ENCODE measurements at regions not wholly inside any gene's neighbourhood (a gene's known extent, or its start where the extent isn't known, plus 50 kb on each side); places are given as distances from the start of the nearest gene placed in this dataset.

DNA sequence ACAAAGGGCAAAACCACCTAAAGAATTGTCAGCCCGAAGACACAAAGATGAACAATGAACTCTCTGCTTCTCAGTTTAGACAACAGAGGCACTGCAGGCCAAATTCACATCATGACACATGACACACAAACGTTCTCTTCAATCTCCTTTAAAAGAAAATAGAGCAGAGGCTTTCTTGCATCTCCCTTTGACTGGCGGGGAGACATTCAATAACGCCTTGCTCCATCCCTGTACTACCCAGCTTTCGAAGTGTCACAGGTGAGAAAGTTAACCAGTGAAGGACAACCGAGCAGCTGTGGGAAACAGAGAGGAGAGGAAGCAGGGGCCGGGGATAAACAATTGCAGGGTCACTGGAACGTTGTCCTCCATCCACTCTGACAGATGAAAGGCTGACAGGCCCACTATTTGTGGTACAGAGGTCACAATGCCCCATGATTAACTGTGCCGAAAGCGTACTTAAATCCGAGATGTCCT, 130.8 kb downstream of the PHLDA1 start (continued):
- TF ChIP-seq, protein P1, sequence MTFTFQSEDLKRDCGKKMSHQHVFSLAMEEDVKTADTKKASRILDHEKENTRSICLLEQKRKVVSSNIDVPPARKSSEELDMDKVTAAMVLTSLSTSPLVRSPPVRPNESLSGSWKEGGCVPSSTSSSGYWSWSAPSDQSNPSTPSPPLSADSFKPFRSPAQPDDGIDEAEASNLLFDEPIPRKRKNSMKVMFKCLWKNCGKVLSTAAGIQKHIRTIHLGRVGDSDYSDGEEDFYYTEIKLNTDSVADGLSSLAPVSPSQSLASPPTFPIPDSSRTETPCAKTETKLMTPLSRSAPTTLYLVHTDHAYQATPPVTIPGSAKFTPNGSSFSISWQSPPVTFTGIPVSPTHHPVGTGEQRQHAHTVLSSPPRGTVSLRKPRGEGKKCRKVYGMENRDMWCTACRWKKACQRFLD (CRISPR knock-in tag; IDR thresholded peaks at IDR 0.05; ENCODE audit: borderline replicate concordance): no peak
- TF ChIP-seq ZNF263 (CRISPR knock-in tag; IDR thresholded peaks at IDR 0.05): no peak
- TF ChIP-seq, protein P2, sequence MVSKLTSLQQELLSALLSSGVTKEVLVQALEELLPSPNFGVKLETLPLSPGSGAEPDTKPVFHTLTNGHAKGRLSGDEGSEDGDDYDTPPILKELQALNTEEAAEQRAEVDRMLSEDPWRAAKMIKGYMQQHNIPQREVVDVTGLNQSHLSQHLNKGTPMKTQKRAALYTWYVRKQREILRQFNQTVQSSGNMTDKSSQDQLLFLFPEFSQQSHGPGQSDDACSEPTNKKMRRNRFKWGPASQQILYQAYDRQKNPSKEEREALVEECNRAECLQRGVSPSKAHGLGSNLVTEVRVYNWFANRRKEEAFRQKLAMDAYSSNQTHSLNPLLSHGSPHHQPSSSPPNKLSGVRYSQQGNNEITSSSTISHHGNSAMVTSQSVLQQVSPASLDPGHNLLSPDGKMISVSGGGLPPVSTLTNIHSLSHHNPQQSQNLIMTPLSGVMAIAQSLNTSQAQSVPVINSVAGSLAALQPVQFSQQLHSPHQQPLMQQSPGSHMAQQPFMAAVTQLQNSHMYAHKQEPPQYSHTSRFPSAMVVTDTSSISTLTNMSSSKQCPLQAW (CRISPR knock-in tag; IDR thresholded peaks at IDR 0.05): peak; percentile 83
- TF ChIP-seq, protein P3, sequence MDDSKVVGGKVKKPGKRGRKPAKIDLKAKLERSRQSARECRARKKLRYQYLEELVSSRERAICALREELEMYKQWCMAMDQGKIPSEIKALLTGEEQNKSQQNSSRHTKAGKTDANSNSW (CRISPR knock-in tag; IDR thresholded peaks at IDR 0.05; ENCODE audit: borderline replicate concordance): no peak
- TF ChIP-seq ZNF749 (CRISPR knock-in tag; IDR thresholded peaks at IDR 0.05; ENCODE audit: borderline replicate concordance): no peak
- no peak for TF ChIP-seq ZNF143 (CRISPR knock-in tag; IDR thresholded peaks at IDR 0.05)
- TF ChIP-seq ZNF792 (CRISPR knock-in tag; IDR thresholded peaks at IDR 0.05): peak; percentile 39; the same call in 1 of the 2 replicates
- TF ChIP-seq NFE2L1 (CRISPR knock-in tag; IDR thresholded peaks at IDR 0.05; ENCODE audit: borderline replicate concordance): no peak
- TF ChIP-seq MEIS1 (CRISPR knock-in tag; IDR thresholded peaks at IDR 0.05; ENCODE audit: borderline replicate concordance): peak; percentile 97; the same call in 1 of the 2 replicates
- TF ChIP-seq, protein P4, sequence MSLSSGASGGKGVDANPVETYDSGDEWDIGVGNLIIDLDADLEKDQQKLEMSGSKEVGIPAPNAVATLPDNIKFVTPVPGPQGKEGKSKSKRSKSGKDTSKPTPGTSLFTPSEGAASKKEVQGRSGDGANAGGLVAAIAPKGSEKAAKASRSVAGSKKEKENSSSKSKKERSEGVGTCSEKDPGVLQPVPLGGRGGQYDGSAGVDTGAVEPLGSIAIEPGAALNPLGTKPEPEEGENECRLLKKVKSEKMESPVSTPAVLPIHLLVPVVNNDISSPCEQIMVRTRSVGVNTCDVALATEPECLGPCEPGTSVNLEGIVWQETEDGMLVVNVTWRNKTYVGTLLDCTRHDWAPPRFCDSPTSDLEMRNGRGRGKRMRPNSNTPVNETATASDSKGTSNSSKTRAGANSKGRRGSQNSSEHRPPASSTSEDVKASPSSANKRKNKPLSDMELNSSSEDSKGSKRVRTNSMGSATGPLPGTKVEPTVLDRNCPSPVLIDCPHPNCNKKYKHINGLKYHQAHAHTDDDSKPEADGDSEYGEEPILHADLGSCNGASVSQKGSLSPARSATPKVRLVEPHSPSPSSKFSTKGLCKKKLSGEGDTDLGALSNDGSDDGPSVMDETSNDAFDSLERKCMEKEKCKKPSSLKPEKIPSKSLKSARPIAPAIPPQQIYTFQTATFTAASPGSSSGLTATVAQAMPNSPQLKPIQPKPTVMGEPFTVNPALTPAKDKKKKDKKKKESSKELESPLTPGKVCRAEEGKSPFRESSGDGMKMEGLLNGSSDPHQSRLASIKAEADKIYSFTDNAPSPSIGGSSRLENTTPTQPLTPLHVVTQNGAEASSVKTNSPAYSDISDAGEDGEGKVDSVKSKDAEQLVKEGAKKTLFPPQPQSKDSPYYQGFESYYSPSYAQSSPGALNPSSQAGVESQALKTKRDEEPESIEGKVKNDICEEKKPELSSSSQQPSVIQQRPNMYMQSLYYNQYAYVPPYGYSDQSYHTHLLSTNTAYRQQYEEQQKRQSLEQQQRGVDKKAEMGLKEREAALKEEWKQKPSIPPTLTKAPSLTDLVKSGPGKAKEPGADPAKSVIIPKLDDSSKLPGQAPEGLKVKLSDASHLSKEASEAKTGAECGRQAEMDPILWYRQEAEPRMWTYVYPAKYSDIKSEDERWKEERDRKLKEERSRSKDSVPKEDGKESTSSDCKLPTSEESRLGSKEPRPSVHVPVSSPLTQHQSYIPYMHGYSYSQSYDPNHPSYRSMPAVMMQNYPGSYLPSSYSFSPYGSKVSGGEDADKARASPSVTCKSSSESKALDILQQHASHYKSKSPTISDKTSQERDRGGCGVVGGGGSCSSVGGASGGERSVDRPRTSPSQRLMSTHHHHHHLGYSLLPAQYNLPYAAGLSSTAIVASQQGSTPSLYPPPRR (CRISPR knock-in tag; IDR thresholded peaks at IDR 0.05; ENCODE audit: borderline replicate concordance): peak; percentile 90; the same call in 1 of the 2 replicates
- peak; percentile 83 for TF ChIP-seq HOXA3 (CRISPR knock-in tag; IDR thresholded peaks at IDR 0.05)
- TF ChIP-seq ZNF543 (CRISPR knock-in tag; IDR thresholded peaks at IDR 0.05): no peak
- TF ChIP-seq KLF9 (CRISPR knock-in tag; IDR thresholded peaks at IDR 0.05; ENCODE audit: low read depth): no peak
- TF ChIP-seq IRF2 (CRISPR knock-in tag; IDR thresholded peaks at IDR 0.05): peak; percentile 49
- no peak for TF ChIP-seq ZNF296 (CRISPR knock-in tag; conservative IDR thresholded peaks at IDR 0.05)
- TF ChIP-seq, protein P5, sequence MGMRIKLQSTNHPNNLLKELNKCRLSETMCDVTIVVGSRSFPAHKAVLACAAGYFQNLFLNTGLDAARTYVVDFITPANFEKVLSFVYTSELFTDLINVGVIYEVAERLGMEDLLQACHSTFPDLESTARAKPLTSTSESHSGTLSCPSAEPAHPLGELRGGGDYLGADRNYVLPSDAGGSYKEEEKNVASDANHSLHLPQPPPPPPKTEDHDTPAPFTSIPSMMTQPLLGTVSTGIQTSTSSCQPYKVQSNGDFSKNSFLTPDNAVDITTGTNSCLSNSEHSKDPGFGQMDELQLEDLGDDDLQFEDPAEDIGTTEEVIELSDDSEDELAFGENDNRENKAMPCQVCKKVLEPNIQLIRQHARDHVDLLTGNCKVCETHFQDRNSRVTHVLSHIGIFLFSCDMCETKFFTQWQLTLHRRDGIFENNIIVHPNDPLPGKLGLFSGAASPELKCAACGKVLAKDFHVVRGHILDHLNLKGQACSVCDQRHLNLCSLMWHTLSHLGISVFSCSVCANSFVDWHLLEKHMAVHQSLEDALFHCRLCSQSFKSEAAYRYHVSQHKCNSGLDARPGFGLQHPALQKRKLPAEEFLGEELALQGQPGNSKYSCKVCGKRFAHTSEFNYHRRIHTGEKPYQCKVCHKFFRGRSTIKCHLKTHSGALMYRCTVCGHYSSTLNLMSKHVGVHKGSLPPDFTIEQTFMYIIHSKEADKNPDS (CRISPR knock-in tag; IDR thresholded peaks at IDR 0.05): no peak
- no peak for TF ChIP-seq ZNF75D (CRISPR knock-in tag; IDR thresholded peaks at IDR 0.05; ENCODE audit: borderline replicate concordance)
- TF ChIP-seq, protein P6, sequence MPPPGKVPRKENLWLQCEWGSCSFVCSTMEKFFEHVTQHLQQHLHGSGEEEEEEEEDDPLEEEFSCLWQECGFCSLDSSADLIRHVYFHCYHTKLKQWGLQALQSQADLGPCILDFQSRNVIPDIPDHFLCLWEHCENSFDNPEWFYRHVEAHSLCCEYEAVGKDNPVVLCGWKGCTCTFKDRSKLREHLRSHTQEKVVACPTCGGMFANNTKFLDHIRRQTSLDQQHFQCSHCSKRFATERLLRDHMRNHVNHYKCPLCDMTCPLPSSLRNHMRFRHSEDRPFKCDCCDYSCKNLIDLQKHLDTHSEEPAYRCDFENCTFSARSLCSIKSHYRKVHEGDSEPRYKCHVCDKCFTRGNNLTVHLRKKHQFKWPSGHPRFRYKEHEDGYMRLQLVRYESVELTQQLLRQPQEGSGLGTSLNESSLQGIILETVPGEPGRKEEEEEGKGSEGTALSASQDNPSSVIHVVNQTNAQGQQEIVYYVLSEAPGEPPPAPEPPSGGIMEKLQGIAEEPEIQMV (CRISPR knock-in tag; IDR thresholded peaks at IDR 0.05; ENCODE audit: low read depth): 0 out of 2 replicates have a peak, but pooled peaks have one; percentile 35
- peak; percentile 62; the same call in 1 of the 2 replicates for TF ChIP-seq ZMAT3 (CRISPR knock-in tag; conservative IDR thresholded peaks at IDR 0.05)
